ENCODE measurements at regions not wholly inside any gene's neighbourhood (a gene's known extent, or its start where the extent isn't known, plus 50 kb on each side); places are given as distances from the start of the nearest gene placed in this dataset.

GRCh38 chr5:2872676-2873075, 121.2 kb upstream of the IRX2 start:
- CTCF ChIA-PET, result no interaction called here
- 7% methylated on average over 6 of the region's 8 CpGs for WGBS (ENCODE audit: low lambda C conversion rate)

More at GRCh38 chr5:2872676-2873075, 121.2 kb upstream of the IRX2 start:
- no peak for DNase-seq
- Histone ChIP-seq H3K9ac (no peak overlapping the region), H3K4me2 (no peak overlapping the region), H3K27ac (ENCODE audit: low read depth in 2 of 2, low read length in 1 of 2) (no peak overlapping the region), H3K4me3 (ENCODE audit: low read depth in 2 of 2, low read length in 1 of 2) (no peak overlapping the region), H2AFZ (ENCODE audit: low read depth) (no peak overlapping the region), H3K9me2 (no peaks in the 10 kb centered on the region), H3K36me3 (replicated peaks in 1 of 2; ENCODE audit: control insufficient read depth in 1 of 2, insufficient read depth in 2 of 2, low read length in 1 of 2) (no peaks in the 10 kb centered on the region), H4K20me1 (ENCODE audit: insufficient read depth) (no peaks in the 10 kb centered on the region), H3K27me3 (ENCODE audit: insufficient read depth) (no peaks in the 10 kb centered on the region; the same call in 1 of the 2 replicates), H3K4me1 (ENCODE audit: control insufficient read depth in 1 of 2, insufficient read depth in 2 of 2, low read depth in 1 of 2, low read length in 1 of 2) (no peaks in the 10 kb centered on the region), H3K9me3 (no peaks in the 10 kb centered on the region), H3F3A (replicated peaks; ENCODE audit: insufficient read depth) (no peaks in the 10 kb centered on the region), H3K79me2 (ENCODE audit: insufficient read depth) (no peaks in the 10 kb centered on the region)
- TF ChIP-seq NFIC (IDR thresholded peaks at IDR 0.05; ENCODE audit: borderline replicate concordance) (no peak), TAF1 (IDR thresholded peaks at IDR 0.05; ENCODE audit: borderline replicate concordance, low read depth, low read length) (no peak), RFX5 (IDR thresholded peaks at IDR 0.05; ENCODE audit: low read length) (no peak), FOXM1 (IDR thresholded peaks at IDR 0.05; ENCODE audit: low read depth) (no peak), MXI1 (IDR thresholded peaks at IDR 0.05; ENCODE audit: low read depth, low read length) (no peak), GABPA (IDR thresholded peaks at IDR 0.05; ENCODE audit: low read depth) (no peak), YY1 (IDR thresholded peaks at IDR 0.05; ENCODE audit: low read depth) (no peak), USF1 (IDR thresholded peaks at IDR 0.05; ENCODE audit: borderline replicate concordance, low read depth) (no peak), GATA2 (CRISPR knock-in tag; IDR thresholded peaks at IDR 0.05) (no peak), CTCF (IDR thresholded peaks at IDR 0.05) (no peak), POLR2AphosphoS5 (IDR thresholded peaks at IDR 0.05; ENCODE audit: low read depth, low read length) (no peak)
- TF ChIP-seq, protein P1, sequence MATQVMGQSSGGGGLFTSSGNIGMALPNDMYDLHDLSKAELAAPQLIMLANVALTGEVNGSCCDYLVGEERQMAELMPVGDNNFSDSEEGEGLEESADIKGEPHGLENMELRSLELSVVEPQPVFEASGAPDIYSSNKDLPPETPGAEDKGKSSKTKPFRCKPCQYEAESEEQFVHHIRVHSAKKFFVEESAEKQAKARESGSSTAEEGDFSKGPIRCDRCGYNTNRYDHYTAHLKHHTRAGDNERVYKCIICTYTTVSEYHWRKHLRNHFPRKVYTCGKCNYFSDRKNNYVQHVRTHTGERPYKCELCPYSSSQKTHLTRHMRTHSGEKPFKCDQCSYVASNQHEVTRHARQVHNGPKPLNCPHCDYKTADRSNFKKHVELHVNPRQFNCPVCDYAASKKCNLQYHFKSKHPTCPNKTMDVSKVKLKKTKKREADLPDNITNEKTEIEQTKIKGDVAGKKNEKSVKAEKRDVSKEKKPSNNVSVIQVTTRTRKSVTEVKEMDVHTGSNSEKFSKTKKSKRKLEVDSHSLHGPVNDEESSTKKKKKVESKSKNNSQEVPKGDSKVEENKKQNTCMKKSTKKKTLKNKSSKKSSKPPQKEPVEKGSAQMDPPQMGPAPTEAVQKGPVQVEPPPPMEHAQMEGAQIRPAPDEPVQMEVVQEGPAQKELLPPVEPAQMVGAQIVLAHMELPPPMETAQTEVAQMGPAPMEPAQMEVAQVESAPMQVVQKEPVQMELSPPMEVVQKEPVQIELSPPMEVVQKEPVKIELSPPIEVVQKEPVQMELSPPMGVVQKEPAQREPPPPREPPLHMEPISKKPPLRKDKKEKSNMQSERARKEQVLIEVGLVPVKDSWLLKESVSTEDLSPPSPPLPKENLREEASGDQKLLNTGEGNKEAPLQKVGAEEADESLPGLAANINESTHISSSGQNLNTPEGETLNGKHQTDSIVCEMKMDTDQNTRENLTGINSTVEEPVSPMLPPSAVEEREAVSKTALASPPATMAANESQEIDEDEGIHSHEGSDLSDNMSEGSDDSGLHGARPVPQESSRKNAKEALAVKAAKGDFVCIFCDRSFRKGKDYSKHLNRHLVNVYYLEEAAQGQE (IDR thresholded peaks at IDR 0.05; ENCODE audit: low read depth, low read length), result no peak
- TF ChIP-seq, protein P2, sequence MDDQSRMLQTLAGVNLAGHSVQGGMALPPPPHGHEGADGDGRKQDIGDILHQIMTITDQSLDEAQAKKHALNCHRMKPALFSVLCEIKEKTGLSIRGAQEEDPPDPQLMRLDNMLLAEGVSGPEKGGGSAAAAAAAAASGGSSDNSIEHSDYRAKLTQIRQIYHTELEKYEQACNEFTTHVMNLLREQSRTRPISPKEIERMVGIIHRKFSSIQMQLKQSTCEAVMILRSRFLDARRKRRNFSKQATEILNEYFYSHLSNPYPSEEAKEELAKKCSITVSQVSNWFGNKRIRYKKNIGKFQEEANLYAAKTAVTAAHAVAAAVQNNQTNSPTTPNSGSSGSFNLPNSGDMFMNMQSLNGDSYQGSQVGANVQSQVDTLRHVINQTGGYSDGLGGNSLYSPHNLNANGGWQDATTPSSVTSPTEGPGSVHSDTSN (IDR thresholded peaks at IDR 0.05), result no peak
- POLR2A ChIA-PET, result no interaction called here
